AG10803 (cell line): ENCODE measurements at regions not wholly inside any gene's neighbourhood (a gene's known extent, or its start where the extent isn't known, plus 50 kb on each side); places are given as distances from the start of the nearest gene placed in this dataset.

Experiments used
- DNase-seq: peaks from one replicate; pipeline ENCODE4 v3.0.0; 2010; ENCODE audit warnings: low read depth
- H3K4me3 ChIP-seq: 2 replicates; pipeline ENCODE4 v1.5.1; 2011; ENCODE audit warnings: mild to moderate bottlenecking, low read length, control low read depth
- TF ChIP-seq, protein P1 (sequence below): conservative IDR thresholded peaks from 2 replicates; pipeline ENCODE4 v1.5.1; 2011; ENCODE audit warnings: mild to moderate bottlenecking, low read length, control low read depth, inconsistent platforms

DNA sequence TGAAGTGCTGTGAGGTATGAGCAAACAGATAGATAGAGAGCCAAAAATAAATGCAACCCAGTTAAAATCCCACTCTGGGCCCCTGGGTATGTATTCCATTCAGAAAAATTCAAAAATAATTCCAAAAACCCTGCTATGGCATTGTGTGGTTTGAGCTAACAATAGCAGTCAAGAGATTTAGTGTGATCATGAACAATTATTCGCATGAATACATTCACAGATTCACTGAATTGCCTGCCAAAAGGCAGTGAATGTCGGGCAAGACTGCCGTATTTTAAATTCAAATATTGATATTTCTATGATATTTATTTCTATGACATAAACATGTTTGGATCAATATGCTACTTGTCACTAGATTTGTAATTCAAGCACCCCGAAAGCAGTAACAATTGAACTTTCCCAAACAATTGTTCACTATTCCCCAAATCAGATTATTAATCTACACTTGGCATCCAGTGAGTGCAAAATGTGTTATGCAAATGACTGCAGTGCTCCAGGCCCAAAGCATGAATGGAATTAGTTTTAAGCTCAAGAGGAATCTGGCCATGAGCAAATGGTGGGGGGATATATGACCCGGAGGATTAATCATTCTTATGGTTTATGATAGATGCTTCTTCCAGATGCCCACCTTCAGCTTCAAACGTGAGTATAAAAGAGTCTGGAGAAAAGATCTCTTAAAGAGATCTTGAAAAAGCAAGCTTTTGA, 417.0 kb upstream of the MEIS2 start:
- TF ChIP-seq, protein P1, sequence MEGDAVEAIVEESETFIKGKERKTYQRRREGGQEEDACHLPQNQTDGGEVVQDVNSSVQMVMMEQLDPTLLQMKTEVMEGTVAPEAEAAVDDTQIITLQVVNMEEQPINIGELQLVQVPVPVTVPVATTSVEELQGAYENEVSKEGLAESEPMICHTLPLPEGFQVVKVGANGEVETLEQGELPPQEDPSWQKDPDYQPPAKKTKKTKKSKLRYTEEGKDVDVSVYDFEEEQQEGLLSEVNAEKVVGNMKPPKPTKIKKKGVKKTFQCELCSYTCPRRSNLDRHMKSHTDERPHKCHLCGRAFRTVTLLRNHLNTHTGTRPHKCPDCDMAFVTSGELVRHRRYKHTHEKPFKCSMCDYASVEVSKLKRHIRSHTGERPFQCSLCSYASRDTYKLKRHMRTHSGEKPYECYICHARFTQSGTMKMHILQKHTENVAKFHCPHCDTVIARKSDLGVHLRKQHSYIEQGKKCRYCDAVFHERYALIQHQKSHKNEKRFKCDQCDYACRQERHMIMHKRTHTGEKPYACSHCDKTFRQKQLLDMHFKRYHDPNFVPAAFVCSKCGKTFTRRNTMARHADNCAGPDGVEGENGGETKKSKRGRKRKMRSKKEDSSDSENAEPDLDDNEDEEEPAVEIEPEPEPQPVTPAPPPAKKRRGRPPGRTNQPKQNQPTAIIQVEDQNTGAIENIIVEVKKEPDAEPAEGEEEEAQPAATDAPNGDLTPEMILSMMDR: no peak
- H3K4me3 ChIP-seq: no peak overlapping the region
- no peak for DNase-seq

DNA sequence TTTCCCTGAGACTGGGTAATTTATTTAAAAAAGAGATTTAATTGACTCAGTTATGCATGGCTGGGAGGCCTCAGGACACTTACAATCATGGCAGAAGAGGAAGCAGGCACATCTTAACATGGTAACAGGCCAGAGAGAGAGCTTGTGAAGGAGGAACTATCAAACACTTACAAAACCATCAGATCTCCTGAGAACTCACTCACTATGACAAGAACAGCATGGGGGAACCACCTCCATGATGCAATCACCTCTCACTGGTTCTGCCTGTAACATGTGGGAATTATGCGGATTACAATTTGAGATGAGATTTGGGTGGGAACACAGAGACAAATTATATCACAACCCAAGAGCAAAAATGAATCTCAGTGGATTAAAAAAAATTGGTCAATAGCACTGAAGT, 416.0 kb upstream of the TMCO5A start:
- H3K4me3 ChIP-seq: no peak overlapping the region
- DNase-seq: no peak
- TF ChIP-seq, protein P1: no peak

DNA sequence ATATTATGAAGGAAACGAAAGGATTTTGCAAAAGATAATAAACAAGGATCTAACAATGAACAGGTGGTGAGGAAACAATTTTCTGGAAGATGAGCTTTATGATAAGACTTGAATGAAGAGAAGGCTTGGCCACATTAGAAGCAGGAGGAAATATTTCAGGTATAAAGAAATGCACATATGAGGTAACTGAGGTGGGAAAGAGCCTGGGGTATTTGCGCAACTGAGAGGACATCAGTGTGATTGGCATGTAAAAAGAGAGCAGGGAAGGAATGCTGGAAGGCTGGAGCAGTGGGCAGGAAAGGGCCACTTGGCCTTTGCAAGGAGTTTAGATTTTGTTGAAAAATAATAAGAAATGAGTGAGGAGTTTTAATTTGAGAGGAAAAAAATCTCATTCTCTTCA, 414.4 kb upstream of the TMCO5A start:
- H3K4me3 ChIP-seq: no peak overlapping the region
- TF ChIP-seq, protein P1: no peak
- no peak for DNase-seq

DNA sequence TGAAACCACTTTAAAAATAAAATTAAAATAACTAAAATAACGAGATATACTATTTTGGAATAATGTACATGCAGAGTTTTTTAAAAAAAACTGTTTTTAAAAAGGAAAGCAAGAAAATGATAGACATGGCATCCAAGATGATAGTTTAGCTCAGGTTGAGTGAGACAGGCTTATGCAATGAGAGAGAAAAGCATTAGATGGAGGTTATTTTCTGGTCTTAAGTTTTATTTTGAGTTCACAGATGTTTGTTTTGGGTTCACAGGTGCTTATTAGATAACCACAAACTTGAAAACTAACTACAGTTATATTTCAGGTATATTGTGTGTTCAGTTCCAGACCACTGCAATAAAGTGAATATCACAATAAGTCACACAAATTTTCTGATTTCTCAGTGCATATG, 413.6 kb upstream of the TMCO5A start:
- TF ChIP-seq, protein P1: no peak
- H3K4me3 ChIP-seq: no peak overlapping the region
- no peak for DNase-seq

DNA sequence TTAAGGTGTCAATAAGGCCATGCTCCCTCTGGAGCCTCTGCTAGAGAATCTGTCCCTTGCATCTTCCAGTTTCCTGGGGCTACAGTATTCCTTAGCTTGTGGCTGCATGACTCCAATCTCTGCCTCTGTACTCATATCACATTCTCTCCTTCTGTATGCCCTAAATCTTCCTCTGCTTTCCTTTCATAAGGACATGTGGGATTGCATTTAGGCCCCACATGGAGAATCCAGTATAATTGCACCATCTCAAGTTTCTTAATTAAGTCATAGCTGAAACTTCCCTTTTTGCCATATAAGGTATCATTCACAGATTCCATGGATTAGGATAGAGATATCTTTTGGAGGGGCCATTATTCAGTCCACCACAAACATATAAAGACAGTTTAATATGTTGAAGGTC, 409.8 kb upstream of the TMCO5A start:
- H3K4me3 ChIP-seq: no peak overlapping the region
- TF ChIP-seq, protein P1: no peak
- DNase-seq: no peak

DNA sequence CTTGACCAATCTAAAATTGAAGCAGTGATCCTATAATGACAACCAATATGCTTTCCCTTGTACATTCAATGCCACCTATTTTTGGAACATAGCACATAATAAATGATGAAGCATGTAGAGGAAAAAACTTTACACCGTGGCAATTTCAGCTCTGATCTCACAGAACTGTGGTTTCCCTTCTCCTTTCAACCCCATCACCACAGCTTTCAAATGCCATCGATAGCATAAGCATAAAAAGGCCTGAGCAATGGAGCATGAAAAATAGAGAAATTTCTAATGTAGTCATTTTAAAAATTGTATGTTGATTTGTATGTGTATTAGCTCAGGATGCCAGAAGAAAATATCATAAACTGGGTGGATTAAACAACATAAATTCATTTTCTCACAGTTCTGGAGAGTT, 406.0 kb upstream of the TMCO5A start:
- H3K4me3 ChIP-seq: no peak overlapping the region
- TF ChIP-seq, protein P1: no peak
- no peak for DNase-seq

DNA sequence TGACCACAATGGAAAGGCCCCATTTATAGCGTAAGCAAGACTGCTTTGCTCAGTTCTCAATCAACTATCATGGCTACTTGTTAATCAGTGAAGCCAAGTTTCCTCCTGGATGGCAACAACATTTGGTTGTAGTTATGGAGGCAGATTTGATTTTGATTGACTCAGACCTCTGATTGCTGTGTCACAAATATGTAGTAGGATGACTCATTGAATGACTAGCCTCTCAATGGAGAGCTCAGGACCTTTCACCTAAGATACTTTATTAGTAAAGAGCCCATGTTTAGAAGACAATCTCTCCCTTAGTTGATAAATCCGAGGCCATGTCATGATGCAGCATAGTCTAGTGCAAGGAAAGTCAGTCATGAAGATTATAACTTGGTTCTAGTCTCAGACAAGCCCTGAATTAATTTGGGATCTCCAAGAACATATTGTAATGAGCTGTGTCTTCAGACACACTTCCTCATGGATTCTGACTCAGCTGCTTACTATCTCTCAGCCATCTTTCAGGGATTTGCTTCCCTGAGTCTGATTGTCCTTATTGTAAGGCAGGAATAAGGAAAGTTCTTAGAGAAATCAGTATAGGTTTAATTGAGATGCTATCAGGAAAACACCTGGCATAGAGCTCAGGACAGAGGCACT, 397.4 kb upstream of the TMCO5A start:
- TF ChIP-seq, protein P1: no peak

More for the DNA sequence above, 397.4 kb upstream of the TMCO5A start:
- H3K4me3 ChIP-seq: no peak overlapping the region
- no peak for DNase-seq
